CD4-positive, CD25-positive, alpha-beta regulatory T cell (primary cell): ENCODE measurements at regions not wholly inside any gene's neighbourhood (a gene's known extent, or its start where the extent isn't known, plus 50 kb on each side); places are given as distances from the start of the nearest gene placed in this dataset.

Experiments
- ATAC-seq, 2 donors: fragments of 150-1000 bp; cut with Tn5 transposase; one replicate each; pipeline ENCODE4 v1.10.0; 2021; ENCODE audit warnings: low read depth in 2 of 2, moderate number of reproducible peaks in 2 of 2, moderate library complexity in 1 of 2
- DNase-seq, 3 donors: peaks; one replicate each; pipeline versions ENCODE4 v3.0.0 to v3.0.0-alpha.2; 2012 to 2022; ENCODE audit warnings: mixed read lengths in 1 of 3
- H3K27ac ChIP-seq: one replicate; pipeline ENCODE4 v1.7.0; 2013; ENCODE audit warnings: mild to moderate bottlenecking, low read length; ENCODE audit not compliant: insufficient read depth, poor library complexity, severe bottlenecking
- H3K27me3 ChIP-seq: one replicate; pipeline ENCODE4 v1.7.0; 2013; ENCODE audit warnings: low read length; ENCODE audit not compliant: control insufficient read depth, insufficient read depth
- H3K36me3 ChIP-seq: one replicate; pipeline ENCODE4 v1.7.0; 2013; ENCODE audit warnings: mild to moderate bottlenecking, low read length, moderate library complexity; ENCODE audit not compliant: control insufficient read depth, insufficient read depth
- H3K4me1 ChIP-seq: 2 replicates; pipeline ENCODE4 v1.7.0; 2013; ENCODE audit warnings: mild to moderate bottlenecking, low read length; ENCODE audit not compliant: insufficient read depth, control insufficient read depth, poor library complexity, severe bottlenecking
- H3K4me3 ChIP-seq: one replicate; pipeline ENCODE4 v1.7.0; 2013; ENCODE audit warnings: low read depth, mild to moderate bottlenecking, low read length, moderate library complexity
- H3K9me3 ChIP-seq, 2 experiments: 1 replicate in 1 of 2; 2 replicates in 1 of 2; pipeline ENCODE4 v1.7.0; 2013; ENCODE audit warnings: low read length in 2 of 2, mild to moderate bottlenecking in 1 of 2, moderate library complexity in 1 of 2; ENCODE audit not compliant: control insufficient read depth in 2 of 2
- H3K27ac Mint-ChIP-seq, 3 donors: one replicate each; pipeline ENCODE4 v1.8.0; 2020 to 2022; ENCODE audit warnings: mild to moderate bottlenecking in 3 of 3, mixed read lengths in 3 of 3, moderate library complexity in 2 of 3
- H3K27me3 Mint-ChIP-seq: one replicate; pipeline ENCODE4 v1.8.0; 2022; ENCODE audit warnings: mild to moderate bottlenecking, mixed read lengths
- H3K36me3 Mint-ChIP-seq: one replicate; pipeline ENCODE4 v1.8.0; 2020; ENCODE audit warnings: mixed read lengths
- H3K4me1 Mint-ChIP-seq, 4 donors: one replicate each; pipeline ENCODE4 v1.8.0; 2020 to 2022; ENCODE audit warnings: mixed read lengths in 4 of 4, mild to moderate bottlenecking in 1 of 4
- H3K4me3 Mint-ChIP-seq, 4 donors: one replicate each; pipeline ENCODE4 v1.8.0; 2020 to 2022; ENCODE audit warnings: mild to moderate bottlenecking in 4 of 4, mixed read lengths in 4 of 4, moderate library complexity in 3 of 4
- H3K9me3 Mint-ChIP-seq, 7 donors: one replicate each; pipeline ENCODE4 v1.8.0; 2020 to 2022; ENCODE audit warnings: mixed read lengths in 7 of 7, mild to moderate bottlenecking in 3 of 7, moderate library complexity in 2 of 7

DNA sequence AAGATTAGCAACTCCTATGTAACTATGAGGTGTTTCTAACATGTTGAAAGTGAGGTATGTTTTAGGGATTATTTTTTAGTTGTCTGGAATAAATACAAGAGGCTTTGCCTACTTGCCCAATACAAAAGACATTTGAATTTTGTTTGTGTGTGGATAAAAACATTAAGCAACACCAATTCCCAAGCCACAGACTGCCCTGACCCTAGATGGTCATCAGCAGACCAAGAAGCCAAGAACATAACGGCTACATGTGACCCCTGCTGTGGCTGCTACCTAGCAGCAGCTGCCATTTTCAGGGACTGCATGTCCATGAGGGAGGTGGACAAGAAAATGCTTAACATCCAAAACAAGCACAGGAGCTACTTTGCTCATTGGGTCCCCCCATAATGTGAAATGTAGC lies 70.5 kb upstream of the QRFPR start:
- no peaks in the 10 kb centered on the region for H3K36me3 ChIP-seq
- Mint-ChIP-seq H3K4me1 (no peaks in the 10 kb centered on the region), H3K36me3 (no peaks in the 10 kb centered on the region), H3K9me3 (no peaks in the 10 kb centered on the region), H3K27me3 (peaks cover 15% of the 10 kb centered on the region), H3K4me3 (no peak overlapping the region), H3K27ac (no peak overlapping the region)
- no peaks in the 10 kb centered on the region for H3K9me3 ChIP-seq
- no peak overlapping the region for H3K4me3 ChIP-seq
- ATAC-seq (no peak), DNase-seq (no peak)
- peaks cover 11% of the 10 kb centered on the region for H3K27me3 ChIP-seq
- H3K4me1 ChIP-seq: no peaks in the 10 kb centered on the region
- no peak overlapping the region for H3K27ac ChIP-seq

DNA sequence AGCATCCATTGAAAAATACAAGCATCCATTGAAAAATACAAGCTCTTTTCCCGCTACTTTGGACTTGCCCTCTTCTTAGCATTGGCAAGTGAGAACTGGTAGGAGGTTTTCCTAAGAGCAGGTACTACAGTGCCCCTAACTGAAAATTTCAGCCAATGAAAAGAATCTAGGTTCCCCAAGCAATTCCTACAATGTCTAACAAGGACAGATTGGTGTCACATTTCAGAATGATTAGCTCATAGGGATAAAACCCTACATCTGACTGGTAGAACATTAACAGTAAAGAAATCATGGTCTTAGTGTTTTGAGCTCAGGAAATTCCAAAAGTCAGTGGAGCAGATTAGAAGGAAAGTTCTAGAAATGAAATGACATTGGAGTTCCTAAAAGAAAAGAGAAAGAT lies 68.6 kb upstream of the QRFPR start:
- no peak overlapping the region for H3K27ac ChIP-seq
- no peaks in the 10 kb centered on the region for H3K4me1 Mint-ChIP-seq
- H3K36me3 Mint-ChIP-seq: no peaks in the 10 kb centered on the region
- H3K4me3 ChIP-seq: no peak overlapping the region
- no peaks in the 10 kb centered on the region for H3K9me3 ChIP-seq
- no peak for ATAC-seq
- no peak overlapping the region for H3K4me3 Mint-ChIP-seq
- H3K27ac Mint-ChIP-seq: no peak overlapping the region
- peaks cover 9% of the 10 kb centered on the region for H3K27me3 ChIP-seq
- H3K27me3 Mint-ChIP-seq: peaks cover 9% of the 10 kb centered on the region
- DNase-seq: no peak
- no peaks in the 10 kb centered on the region for H3K4me1 ChIP-seq
- H3K9me3 Mint-ChIP-seq: peaks cover 0 to 4% (median 0%) of the 10 kb centered on the region in 7 donors
- no peaks in the 10 kb centered on the region for H3K36me3 ChIP-seq

DNA sequence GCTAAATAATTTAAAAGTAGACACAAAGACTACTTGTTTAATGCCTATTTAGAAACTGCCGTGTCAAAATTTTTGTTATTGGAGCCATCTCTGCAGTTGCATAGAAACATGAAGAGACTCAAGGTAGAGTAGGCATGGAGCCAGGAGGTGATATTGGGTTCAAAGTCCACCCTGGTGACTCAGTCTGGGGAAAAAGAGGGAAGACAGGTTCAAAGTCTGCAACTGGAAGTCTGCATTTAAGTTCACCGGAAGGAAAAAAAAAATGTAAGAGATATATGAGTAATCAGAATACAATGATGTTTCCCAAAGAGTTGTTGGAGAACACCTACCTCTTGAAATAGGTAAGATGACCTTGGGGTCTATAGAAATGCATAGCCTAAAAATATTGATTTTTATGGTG lies 67.4 kb upstream of the QRFPR start:
- Mint-ChIP-seq H3K4me3 (no peak overlapping the region), H3K4me1 (no peaks in the 10 kb centered on the region), H3K9me3 (peaks cover 0 to 4% (median 0%) of the 10 kb centered on the region in 7 donors), H3K36me3 (no peaks in the 10 kb centered on the region), H3K27me3 (peaks cover 5% of the 10 kb centered on the region), H3K27ac (no peak overlapping the region)
- Histone ChIP-seq H3K4me3 (no peak overlapping the region), H3K27ac (no peak overlapping the region), H3K9me3 (no peaks in the 10 kb centered on the region), H3K4me1 (no peaks in the 10 kb centered on the region), H3K27me3 (peaks cover 9% of the 10 kb centered on the region), H3K36me3 (no peaks in the 10 kb centered on the region)
- DNase-seq (no peak), ATAC-seq (no peak)

DNA sequence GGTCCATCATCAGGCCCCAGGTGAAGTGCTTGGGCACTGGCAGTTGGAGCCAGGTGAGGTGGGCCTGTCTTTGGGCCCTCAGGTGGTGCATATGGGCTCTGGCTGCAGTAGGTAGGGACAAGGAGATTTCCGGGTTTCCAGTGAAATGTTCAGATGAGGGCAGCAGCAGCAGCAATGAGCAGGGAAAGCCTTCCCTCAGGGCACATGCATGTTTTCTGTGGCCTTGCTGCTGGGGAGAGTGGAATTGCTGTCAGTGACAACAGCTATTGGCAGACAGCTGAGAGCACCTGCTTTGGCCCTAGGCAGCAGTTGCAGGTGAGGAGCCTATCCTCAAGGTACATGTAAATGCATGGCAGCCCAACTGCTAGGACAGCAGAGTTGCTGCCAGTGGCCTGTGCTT lies 58.9 kb upstream of the QRFPR start:
- no peak overlapping the region for H3K4me3 Mint-ChIP-seq
- H3K4me3 ChIP-seq: no peak overlapping the region
- no peaks in the 10 kb centered on the region for H3K4me1 ChIP-seq
- no peak overlapping the region for H3K27ac ChIP-seq
- H3K27ac Mint-ChIP-seq: no peak overlapping the region
- no peak for DNase-seq
- no peaks in the 10 kb centered on the region for H3K4me1 Mint-ChIP-seq
- H3K36me3 ChIP-seq: no peaks in the 10 kb centered on the region
- H3K9me3 ChIP-seq: peaks cover 12 to 13% of the 10 kb centered on the region in 2 experiments
- ATAC-seq: no peak
- H3K27me3 Mint-ChIP-seq: peaks cover 14% of the 10 kb centered on the region
- no peaks in the 10 kb centered on the region for H3K36me3 Mint-ChIP-seq
- H3K9me3 Mint-ChIP-seq: peaks cover 0 to 26% (median 10%) of the 10 kb centered on the region in 7 donors
- no peaks in the 10 kb centered on the region for H3K27me3 ChIP-seq
